ENCODE measurements at regions not wholly inside any gene's neighbourhood (a gene's known extent, or its start where the extent isn't known, plus 50 kb on each side); places are given as distances from the start of the nearest gene placed in this dataset.

GRCh38 chr10:123381224-123381623, 227.0 kb downstream of the BUB3 start:
- no peak for TF ChIP-seq POLR2AphosphoS5 (IDR thresholded peaks at IDR 0.05)
- no peak for TF ChIP-seq CTCF (IDR thresholded peaks at IDR 0.05)

Data from stomach (tissue), 4 donors.